ENCODE measurements at regions not wholly inside any gene's neighbourhood (a gene's known extent, or its start where the extent isn't known, plus 50 kb on each side); places are given as distances from the start of the nearest gene placed in this dataset.

DNA sequence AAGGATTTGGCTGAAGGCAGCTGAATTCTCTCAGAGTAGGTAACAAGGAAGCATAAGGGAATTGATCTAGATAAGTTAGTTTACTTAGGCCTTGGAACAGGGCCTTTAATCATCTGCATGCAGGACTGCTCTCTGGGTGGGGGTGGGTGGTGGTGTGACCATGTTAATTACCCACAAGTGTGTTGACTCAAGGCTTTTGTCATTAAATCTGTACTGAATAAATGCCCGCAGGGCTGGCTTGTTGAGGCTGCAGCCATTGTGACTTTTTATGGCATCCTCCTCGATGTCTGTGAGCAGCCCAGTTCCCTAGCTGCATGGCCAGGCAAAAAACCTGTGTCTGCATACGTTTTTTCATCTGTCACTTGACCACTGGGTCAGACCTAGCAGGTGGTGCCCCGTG is 63.5 kb upstream of the ASCC3 start:
- DNase-seq (ENCODE audit: low spot score) = peak; percentile 6

DNA sequence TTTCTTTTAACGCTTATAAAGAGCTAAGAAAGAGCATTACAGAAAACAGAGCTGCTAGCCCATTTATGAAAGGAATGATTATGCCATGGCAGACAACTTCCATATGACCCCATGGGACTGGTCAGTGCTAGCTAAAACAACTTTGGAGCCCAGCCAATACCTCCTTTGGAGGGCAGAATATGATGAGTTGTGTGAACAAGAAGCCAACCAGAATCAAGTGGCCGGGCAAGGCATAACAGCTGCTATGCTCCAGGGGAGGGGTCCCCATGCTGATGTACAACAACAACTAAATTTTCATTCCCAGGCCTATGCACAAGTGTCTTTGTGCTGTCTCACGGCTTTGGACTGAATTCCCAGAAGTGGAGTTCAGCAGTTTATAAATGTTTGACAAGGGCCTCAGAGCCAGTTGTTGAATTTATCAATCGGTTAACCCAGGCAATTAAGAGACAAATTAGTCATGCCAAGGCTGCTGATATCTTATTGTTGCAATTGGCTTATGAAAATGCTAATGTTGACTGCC is 65.0 kb upstream of the ASCC3 start:
- no peak for DNase-seq (ENCODE audit: low spot score)

DNA sequence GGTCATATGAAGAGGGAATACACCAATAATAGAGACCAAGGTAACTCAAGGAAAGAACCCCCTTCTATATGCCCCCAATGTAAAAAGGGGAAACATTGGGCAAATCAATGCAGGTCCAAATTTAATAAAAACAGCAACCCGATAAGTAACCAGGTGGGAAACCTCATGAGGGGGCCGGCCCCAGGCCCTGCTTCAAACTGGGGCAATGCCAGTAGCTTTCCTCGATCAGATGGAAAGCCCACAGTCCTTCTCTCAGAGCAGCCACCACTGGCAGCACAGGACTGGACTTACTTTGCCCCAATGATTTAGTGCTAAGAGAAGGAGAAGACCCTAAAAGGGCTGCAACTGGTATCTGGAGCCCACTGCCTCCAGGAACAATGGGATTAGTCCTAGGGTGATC is 65.6 kb upstream of the ASCC3 start:
- no peak for DNase-seq (ENCODE audit: low spot score)

DNA sequence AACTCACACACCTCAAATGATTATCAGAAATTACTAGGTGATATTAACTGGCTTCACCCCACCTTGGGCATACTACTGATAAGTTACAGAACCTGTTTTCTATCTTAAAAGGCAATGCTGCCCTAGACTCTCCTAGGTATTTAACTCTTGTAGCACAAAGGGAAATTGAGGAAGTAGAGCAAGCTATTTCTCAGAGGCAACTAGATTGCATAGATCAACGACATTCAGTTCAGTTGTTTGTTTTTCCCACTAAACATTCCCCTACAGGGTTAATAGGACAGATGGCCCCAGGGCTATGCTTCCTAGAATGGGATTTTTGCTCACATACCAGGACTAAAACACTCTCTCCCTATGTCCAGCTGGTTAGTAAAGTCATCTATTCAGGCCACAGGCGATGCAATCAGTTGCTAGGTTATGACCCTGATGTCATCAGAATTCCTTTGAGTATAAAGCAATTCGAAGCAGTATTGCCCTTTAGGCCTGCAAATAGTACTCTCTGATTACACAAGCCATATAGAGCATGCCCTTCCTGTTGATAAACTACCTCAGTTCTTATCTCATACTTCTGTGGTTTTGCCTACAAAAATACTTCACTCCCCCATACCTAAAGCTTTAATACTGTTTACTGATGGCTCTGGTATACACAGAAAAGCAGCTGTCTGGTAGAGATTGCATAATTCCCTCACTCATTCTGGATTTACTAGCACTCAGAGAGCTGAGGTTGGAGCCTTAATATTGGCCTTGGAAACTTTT is 67.4 kb upstream of the ASCC3 start:
- DNase-seq (ENCODE audit: low spot score) = peak; percentile 23

DNA sequence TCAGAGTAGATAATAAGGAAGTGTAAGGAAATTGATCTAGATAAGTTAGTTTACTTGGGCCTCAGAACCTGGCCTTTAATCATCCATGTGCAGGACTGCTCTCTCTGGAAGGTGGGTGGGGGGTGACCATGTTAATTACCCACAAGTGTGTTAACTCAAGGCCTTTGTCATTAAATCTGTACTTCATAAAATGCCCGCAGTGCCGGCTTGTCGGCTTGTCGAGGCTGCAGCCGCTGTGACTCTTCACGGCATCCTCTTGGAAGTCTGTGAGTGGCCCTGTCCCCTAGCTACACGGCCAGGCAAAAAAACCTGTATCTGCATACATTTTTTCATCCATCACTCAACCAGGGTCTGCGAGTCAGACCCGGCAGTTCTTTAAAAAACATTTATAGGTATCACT is 70.9 kb upstream of the ASCC3 start:
- no peak for DNase-seq (ENCODE audit: low spot score)

DNA sequence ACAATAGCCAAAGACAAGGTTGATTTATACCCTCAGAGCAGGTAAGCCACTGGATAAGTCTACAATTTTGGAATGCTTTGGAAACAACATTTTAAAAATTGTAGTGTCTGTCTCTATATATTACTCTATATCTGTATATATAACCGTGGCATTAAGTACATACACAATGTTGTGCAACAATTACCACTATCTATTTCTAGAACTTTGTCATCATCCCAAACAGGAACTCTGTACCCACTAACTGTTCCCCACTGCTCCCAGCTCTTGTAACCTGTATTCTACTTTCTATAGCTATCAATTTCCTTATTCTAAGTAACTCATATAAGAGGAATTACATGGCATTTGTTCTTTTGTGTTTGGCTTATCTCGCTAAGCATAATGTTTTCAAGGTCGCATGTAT is 78.2 kb upstream of the ASCC3 start:
- no peak for DNase-seq (ENCODE audit: low spot score)

DNA sequence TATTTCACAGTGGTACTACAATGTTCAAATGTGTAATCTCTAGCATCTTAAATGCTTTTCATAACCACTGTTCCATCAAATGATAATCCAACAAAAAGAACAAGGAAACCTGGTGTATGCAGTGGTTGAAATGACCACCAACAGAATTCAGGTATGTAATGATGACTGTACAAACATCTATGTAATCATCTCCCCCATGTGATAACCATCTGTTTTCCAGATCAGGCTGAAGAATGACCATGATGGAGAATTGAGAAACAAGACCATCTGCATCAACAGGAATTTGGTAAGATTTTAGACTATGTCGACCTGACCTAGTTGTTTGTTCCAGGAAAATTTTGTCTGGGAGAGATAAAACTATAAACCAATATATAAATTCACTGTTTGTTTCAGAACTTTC is 81.3 kb upstream of the ASCC3 start:
- no peak for DNase-seq (ENCODE audit: low spot score)

DNA sequence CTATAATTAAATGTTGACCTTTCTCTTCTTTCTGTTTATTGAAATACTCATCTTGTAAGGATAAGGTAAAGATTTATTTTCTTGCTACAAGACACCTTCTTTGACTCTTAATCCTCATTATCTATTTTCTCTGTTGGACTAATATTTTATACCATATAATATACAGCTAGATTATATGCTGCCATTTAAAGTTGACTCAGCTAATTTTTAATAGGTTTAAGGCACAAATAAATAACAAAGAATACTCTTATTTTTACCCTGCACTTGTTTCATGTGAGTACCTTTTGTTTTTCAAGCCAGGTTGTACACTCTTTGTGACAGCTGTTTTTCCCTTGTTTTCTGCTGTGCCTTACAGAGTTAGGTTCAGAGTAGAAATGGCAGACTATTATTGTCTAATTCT is 83.9 kb upstream of the ASCC3 start:
- DNase-seq (ENCODE audit: low spot score) = no peak

DNA sequence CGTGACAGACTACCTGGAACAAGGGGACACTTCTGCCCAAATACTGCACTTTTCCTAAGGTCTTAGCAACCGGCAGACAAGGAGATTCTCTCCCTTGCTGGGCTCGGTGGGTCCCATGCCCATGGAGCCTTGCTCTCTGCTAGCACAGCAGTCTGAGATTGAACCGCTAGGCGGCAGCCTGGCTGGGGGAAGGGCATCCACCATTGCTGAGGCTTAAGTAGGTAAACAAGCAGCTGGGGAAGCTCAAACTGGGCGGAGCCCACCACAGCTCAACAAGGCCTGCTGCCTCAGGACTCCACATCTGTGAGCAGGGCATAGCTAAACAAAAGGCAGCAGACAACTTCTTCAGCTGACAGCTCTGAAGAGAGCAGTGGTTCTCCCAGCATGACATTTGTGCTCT is 87.8 kb upstream of the ASCC3 start:
- no peak for DNase-seq (ENCODE audit: low spot score)

DNA sequence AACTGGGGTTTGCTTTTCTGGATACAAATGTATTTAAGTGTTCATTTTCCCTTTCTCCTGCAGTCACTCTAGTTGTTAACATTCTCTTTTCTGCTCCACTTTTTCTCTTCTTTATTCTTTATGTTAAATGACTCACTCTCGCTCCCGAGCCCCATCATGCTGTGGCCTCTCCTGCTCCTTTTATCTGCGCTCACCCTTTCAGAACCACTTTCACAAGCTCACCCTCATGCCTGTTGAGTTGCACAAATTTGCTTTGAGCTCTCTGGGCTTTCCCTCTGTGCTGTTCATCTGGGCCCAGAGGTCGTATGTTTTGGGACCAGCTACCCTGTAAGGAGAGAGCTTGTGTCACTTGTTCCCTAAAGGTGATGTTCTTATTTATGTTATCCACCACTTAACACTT is 98.1 kb upstream of the ASCC3 start:
- no peak for DNase-seq (ENCODE audit: low spot score)

DNA sequence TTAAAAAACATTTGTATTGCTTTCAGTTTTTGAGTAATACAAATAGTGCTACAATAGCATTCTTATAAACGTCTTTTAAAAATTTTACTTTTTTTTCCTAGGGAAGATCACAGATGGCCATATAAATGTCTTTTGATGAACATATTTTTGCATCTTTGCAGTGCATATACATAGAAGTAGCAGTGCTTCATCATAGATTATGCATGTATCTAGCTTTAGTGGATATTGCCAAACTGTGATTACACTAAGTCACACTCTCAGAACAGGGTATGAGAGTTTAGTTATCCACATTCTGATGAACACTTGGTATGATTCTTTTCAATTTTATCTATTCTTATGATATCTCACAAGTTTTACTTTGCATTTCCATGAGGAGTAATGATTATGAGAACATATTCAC is 99.8 kb upstream of the ASCC3 start:
- no peak for DNase-seq (ENCODE audit: low spot score)

DNA sequence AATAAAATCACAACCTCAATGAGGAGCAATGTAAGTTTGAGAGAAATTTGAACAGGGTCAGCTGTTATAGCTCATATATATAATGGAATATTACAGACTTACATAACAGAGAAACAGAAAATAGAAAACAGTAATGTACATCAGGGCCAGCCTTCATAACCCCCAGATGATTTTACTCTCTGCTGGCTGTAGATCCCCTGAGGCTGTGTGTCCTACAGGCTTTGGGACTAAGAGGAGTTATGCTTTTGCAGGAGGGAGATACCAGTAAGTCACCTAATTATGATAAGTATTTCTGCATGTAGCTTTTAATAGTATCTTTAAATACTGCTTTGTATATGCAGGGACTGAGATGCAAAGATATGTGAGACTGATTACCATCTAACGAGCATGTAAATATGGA is 105.8 kb upstream of the ASCC3 start:
- DNase-seq (ENCODE audit: low spot score) = no peak

DNA sequence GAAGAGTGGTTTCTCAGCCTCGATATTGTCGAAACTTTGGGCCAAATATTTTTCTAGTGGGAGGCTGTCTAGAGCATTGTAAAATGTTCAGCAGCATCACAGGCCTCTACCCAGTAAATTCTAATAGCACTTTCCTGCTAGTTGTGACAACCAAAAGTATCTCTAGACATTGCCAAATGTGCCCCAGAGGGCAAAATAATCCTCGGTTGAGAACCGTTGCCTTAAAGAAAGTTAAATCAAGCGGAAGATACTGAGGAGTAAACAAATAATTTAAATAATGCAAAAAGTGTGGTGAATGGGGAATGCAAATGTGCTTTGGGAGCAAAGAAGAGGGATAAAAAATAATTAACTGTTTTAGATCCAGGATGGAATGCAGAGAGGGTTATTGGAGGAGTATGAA is 106.4 kb upstream of the ASCC3 start:
- DNase-seq (ENCODE audit: low spot score) = no peak

DNA sequence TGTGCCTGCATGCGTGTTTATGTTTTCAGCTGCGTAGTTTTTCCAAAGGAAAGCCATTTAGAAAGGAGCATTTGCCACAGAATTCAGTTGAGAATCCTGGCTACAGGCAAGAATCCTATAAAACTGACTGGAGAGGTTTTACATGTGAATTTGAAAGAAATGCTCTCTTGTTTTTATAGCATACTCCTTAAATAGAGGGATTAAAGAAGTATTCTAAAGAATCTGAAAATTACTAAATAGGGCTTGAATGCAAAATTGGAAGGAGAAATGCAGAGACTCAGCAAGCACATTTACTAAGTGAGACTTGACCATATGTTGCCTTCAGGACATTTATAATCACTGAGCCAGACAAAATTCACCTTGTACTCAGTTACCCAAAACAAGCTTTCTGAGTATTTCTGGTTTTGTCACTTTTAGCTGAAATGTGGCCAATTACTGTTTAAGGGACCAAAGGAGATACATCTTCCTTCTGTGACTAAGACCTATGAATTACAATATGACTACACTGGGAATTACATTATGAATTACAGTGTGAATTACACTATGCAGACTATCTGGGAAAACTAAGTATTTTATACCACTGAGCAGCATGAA is 107.4 kb upstream of the ASCC3 start:
- DNase-seq (ENCODE audit: low spot score) = no peak

DNA sequence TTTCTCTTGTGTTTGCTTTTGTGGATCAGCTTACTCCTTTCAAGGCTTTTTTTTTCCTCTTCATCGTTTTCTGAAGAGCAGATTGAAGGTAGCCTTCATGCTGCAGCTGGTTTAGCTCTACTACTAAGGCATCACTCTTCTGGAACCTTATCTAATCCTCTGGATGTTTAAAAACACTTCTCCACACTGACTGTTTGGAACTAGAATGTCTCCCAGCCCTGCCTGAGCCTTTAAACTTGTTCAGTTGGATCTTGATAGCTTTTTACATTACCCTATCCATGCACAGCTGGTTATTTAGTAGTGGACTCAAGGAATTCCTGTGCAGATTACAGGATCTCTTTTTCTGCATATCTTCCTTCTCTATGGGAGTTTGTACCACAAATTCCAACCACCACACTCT is 108.9 kb upstream of the ASCC3 start:
- no peak for DNase-seq (ENCODE audit: low spot score)

DNA sequence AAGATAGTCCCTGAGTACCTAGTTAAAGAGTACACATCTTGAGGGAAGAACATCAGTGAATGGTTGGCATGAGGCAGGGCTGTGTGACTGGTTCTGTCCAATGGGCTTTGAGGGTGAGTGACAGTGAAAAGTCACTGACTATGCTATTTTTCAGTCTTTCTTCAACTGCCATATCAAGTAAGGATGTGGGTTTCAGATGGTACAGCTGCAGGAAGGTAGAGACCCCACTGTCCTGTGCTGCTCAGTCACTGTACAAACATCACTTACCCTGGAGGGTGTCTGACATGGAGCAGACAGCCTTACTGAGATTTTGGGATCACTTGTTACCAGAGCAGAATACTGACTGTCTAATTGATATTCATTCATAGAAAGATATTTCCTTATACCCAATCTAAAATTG is 115.3 kb upstream of the ASCC3 start:
- no peak for DNase-seq (ENCODE audit: low spot score)

DNA sequence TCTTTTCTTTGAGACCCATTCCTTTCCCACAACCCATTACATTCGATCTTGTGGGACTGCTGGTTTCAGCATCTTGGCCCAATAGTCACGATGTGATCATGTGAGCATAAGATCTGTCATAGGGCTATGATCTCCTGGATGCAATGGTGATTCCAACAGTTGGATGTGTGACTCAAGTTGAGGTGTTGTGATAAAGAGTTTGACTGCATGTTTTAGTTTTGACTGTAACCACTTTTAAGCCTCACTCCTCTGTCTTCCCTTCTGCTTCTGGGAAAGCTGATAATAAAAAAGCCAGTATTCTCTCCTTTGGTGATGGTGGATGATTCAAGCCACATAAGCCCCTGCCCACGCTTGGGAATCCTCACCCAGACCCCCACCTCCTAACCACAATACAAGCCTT is 117.0 kb upstream of the ASCC3 start:
- no peak for DNase-seq (ENCODE audit: low spot score)

DNA sequence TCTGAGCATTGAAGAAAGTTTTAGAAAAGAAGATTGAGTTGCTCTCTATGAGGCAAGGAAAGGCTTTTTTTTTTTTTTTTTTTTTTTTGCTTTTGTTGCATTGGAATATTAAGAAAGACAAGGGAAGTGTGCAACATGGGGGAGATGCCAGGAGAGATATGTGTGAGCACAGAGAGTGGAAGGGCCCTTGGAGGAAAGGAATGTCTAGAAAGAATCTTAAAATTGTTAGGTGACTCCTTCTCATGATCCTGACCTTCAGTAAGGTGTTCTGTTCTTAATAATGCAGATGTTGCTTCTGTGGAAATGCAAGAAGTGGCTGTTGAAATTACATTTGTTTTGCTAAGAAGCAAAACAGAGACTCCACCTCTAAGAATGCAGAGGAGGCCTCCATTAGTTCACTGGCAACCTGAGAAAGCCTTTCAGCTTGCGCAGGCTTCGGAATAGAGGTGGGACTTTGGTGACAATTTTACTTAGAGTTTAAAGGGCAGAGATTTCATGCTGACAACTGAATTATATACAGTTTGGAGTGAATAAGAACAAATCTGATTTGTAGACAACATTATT is 118.0 kb upstream of the ASCC3 start:
- DNase-seq (ENCODE audit: low spot score) = no peak

DNA sequence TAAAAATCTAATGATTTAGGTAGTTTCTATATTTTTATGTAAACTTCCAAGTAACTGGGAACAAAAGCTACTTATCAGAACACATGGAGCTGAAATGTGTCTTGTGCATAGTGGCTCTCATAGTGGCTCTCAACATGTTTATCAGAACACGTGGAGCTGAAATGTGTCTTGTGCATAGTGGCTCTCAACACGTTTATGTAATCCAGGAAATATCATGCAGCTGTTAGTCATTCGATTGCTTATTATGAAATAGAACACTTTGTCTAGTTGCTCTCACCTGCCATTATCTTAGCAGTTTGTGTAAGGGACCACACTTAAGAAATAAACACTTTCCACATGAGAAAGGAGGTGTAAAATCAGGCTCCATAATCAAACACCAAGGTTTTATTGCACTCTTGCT is 119.2 kb upstream of the ASCC3 start:
- DNase-seq (ENCODE audit: low spot score) = no peak

DNA sequence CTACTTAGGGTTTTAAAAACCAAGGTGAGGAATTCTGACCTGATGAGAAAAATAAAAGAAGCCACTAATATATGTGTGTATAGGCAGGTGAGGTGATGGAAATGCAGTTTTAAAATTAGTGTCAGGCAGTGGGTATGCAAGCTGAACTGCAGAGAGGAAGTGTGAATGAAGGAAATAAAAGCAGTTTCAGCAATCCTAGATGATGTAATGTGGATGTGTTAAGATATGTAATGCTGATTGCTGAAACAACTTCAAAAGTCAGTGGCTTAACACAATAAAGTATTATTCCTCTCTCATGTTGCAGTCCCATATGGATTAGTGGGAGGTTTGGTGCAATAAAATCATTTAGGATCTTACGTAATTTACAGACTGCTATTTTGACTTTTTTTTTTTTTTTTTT is 119.9 kb upstream of the ASCC3 start:
- DNase-seq (ENCODE audit: low spot score) = no peak

DNA sequence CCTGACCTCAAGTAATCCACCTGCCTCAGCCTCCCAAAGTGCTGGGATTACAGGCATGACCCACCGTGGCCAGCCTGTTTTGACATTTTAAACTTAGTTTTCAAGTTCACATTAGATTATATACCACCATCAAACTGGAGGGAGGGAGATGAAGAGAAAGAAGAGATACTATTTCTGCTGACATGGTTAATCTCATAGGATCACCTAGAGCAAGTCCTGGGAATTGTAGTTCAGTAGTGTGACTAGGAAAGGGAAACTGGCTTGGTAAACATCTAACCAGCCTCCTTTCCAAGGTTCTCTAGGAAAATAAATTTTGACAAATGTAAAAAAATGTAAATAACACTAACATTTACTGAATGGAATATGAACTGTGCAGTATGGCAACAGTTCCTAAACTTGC is 120.5 kb upstream of the ASCC3 start:
- no peak for DNase-seq (ENCODE audit: low spot score)

DNA sequence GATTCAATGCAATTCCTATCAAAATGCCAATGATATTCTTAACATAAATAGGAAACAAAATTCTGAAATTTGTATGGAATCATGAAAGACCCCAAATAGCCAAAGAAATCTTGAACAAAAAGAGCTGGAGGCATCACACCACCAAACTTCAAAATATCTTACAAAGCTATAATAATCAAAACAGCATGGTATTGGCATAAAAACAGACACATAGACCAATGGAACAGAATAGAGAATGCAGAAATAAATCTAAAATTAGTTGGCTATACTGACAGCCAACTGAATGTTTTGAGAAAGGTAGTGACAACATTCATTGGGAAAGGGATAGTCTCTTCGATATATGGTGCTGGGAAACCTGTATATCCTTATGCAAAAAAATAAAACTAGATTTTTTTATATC is 121.9 kb upstream of the ASCC3 start:
- DNase-seq (ENCODE audit: low spot score) = no peak

DNA sequence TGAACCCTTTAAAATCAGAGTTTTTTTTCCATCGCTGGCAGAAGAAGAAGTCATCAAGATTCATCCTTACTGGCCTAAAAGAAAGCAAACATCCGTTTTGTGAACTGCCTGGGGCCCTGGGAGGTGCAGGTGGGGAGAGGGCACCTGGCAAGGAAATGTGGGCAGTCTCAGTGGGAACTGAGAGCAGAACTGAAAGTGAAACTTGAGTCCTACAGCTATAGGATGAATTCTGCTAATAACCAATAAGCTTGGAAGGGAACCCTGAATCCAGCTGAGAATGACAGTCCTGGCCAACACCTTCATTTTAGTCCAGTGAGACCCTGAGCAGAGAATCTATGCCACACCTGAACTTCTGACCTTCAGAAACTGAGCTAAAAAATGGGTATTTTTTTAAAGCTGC is 130.1 kb upstream of the ASCC3 start:
- peak; percentile 7 for DNase-seq (ENCODE audit: low spot score)

Data from LoVo (cell line).